ENCODE measurements at regions not wholly inside any gene's neighbourhood (a gene's known extent, or its start where the extent isn't known, plus 50 kb on each side); places are given as distances from the start of the nearest gene placed in this dataset.
"Not testable (repeated sequence)": the region's sequence is repeated elsewhere in the genome, so short reads cannot be mapped to it uniquely, and the experiment has no call there.

DNA sequence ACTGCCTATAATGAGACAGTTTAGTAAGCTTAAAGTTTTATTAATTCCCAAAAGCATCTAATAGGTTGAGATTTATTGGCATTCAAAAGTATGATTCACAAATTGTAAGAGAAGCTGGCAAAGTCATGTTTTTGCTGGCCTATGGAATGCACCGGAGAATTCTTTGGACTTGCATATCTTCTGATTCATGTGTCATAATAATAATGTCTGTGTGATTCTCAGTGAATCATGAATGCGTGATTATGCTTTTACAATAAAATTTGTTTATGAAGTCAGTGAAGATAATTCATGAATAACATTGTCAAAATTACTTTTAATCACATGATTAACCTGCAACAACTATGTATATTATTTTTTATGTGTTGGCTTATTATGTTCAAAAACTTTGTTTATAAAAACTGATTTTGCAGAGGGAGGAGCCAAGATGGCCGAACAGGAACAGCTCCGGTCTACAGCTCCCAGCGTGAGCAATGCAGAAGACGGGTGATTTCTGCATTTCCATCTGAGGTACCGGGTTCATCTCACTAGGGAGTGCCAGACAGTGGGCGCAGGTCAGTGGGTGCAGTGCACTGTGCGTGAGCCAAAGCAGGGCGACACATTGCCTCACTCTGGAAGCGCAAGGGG lies 389.2 kb downstream of the SRGAP2C start:
- not testable (repeated sequence) for DNase-seq

DNA sequence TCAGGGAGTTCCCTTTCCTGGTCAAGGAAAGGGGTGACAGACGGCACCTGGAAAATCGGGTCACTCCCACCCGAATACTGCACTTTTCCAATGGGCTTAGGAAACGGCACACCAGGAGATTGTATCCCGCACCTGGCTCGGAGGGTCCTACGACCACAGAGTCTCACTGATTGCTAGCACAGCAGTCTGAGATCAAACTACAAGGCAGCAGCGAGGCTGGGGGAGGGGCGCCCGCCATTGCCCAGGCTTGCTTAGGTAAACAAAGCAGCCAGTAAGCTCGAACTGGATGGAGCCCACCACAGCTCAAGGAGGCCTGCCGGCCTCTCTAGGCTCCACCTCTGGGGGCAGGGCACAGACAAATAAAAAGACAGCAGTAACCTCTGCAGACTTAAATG lies 389.7 kb downstream of the SRGAP2C start:
- not testable (repeated sequence) for DNase-seq

DNA sequence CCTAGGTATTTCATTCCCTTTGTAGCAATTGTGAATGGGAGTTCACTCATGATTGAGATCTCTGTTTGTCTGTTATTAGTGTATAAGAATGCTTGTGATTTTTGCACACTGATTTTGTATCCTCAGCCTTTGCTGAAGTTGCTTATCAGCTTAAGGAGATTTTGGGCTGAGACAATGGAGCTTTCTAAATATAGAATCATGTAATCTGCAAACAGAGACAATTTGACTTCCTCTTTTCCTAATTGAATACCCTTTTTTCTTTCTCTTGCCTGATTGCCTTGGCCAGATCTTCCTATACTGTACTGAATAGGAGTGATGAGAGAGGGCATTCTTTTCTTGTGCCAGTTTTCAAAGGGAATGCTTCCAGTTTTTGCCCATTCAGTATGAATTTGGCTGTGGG lies 398.1 kb downstream of the SRGAP2C start:
- DNase-seq = not testable (repeated sequence)

DNA sequence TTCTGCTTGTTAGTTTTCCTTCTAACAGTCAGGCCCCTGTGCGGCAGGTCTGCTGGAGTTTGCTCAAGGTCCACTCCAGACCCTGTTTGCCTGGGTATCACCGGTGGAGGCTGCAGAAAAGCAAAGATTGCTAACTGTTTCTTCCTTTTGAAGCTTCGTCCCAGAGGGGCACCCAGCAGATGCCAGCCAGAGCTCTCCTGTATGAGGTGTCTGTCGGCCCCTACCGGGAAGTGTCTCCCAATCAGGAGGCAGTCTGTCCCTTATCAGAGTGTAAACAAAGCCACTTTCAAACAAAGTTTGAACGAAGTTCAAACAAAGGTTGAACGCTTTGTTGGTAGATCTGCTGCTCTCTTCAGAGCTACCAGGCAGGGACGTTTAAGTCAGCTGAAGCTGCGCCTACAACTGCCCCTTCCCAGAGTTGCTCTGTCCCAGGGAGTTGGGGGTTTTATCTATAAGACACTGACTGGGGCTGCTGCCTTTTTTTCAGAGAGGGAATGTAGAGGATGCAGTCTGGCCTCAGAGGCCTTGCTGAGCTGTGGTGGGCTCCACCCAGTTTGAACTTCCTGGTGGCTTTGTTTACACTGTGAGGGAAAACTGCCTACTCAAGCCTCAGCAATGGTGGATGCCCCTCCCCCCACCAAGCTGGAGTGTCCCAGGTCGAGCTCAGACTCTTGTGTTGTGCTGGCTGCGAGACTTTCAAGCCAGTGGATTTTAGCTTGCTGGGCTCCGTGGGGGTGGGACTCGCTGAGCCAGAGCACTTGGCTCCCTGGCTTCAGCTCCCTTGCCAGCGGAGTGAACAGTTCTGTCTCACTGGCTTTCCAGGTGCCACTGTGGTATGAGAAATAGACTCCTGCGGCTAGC lies 401.8 kb downstream of the SRGAP2C start:
- no peak for DNase-seq

DNA sequence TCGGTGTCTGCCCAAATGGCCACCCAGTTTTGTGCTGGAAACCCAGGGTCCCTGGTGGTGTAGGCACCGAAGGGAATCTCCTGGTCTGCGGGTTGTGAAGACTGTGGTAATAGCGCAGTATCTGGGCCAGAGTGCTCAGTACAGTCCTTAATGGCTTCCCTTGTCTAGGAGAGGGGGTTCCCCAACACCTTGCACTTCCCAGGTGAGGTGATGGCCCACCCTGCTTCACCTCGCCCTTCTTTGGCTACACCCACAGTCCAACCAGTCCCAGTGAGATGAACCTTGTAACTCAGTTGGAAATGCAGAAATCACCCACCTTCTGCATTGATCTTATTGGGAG lies 402.4 kb downstream of the SRGAP2C start:
- DNase-seq = no peak

DNA sequence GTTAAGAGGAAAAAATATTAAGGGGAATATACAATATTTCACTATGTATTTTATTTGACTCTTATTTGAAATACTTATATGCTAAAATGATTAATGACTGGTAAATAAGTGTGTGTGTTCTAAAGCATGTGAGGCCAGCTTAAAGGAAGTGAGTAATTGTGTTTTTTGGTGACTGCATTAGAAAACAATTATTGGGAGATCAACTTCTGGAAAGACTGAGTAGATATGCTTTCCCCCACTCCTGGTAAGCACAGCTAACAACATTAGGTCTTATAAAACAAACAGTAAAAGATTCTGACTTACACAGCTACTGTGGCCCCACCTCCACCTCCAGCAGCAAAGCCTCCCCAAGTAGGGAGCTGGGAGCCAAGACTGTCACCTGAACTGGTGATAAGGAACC lies 403.0 kb downstream of the SRGAP2C start:
- DNase-seq = no peak

DNA sequence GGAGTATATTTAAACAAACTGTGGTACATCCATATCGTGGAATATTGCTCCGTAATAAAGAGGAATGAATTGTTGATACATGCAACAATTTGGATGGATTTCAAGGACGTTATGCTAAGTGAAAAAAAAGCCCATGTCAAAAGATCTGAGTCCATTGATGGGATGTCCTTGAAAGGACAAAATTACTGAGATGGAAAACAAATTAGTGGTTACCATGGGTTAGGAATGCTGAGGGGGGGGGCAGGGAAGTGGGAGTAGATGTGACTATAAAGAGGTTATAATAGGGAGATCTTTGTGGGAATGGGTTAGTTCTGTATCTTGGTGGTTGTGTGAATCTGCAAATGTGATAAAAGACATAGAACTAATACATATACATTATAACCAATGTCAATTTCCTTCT lies 409.3 kb downstream of the SRGAP2C start:
- no peak for DNase-seq

DNA sequence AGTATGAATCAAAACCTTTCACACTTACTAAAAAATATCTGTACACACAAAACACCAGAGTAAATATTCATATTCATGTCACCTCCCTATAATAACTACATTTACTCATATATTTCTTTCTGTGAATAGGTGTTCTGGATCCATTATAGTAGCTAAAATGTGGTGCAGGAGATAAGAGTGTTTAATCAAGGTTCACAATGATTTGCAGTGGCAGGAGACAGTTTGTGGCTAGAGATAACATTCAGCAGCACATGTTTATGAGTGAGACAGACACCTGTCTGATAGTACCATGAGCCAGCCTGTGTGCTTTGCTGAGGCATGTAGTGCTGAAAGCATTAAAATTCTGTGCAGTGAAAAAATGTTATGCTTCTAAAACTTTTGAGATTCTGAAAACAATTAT lies 410.3 kb downstream of the SRGAP2C start:
- DNase-seq = no peak

DNA sequence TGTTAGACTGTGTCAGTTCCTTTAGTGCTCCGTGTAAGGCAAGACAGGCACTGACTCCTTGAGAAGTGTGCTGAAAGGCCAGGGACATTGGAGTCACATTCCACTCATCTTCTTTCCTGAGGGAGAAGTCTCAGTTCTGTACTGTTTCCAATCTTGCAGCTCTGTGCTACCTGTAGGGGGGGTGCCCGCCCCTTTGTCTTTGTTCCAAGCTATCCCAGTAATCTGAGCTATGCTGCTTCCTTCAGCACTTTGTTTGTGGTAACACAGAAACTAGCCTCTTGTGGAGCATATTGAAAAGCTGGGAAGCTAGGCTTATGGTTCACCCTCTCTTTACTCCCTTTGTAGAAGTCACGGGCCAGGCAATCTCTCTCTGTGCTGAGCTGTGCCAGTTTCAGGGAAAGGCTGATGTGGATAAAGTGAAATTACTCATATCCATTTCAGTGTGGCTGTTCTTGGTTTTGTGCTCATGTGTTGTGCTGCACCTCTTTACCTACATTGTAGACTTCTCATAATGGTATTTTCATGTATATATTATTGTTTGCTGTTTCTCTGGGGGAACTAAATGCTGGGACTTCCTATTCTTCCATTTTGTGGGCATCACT lies 420.2 kb downstream of the SRGAP2C start:
- not testable (repeated sequence) for DNase-seq

DNA sequence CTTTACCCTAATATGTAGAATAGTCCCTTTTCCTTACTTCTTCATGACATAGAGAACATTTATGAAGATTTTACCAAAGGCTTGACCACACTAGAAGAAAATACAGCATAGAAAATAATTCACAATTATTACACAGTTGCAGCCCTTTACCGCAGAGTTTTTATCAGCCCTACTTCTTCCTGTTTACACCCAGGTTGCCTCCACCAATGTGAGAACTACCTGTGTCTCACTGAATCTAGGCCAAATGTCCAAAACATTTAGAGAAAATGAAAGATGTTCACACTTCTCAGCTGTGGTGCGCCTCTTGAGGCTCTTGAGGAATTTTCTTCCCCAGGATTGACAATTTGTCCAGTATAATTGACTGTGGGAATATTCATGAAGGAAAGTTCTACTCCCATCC lies 422.7 kb downstream of the SRGAP2C start:
- not testable (repeated sequence) for DNase-seq
